GM12878 (cell line): ENCODE measurements at regions not wholly inside any gene's neighbourhood (a gene's known extent, or its start where the extent isn't known, plus 50 kb on each side); places are given as distances from the start of the nearest gene placed in this dataset.

Source experiments
- BCLAF1 ChIP-seq: fragments of 450-650 bp; IDR thresholded peaks from 2 replicates; pipeline ENCODE4 v1.6.1; 2017; ENCODE audit warnings: antibody characterized with exemption, mild to moderate bottlenecking, moderate library complexity
- FOXM1 ChIP-seq: IDR thresholded peaks from 2 replicates; pipeline ENCODE4 v1.6.1; 2012; ENCODE audit warnings: low read depth, mild to moderate bottlenecking, inconsistent platforms, low read length, moderate library complexity
- REST ChIP-seq: IDR thresholded peaks from 2 replicates; pipeline ENCODE4 v1.6.1; 2012; ENCODE audit warnings: mild to moderate bottlenecking, low read depth, low read length
- SIN3A ChIP-seq: IDR thresholded peaks from 2 replicates; pipeline ENCODE4 v1.6.1; 2012; ENCODE audit warnings: low read depth, low read length, improper control_type of control experiment
- TF ChIP-seq, protein P1 (sequence below): fragments of 450-650 bp; conservative IDR thresholded peaks from 2 replicates; pipeline ENCODE4 v1.6.1; 2017; ENCODE audit warnings: mild to moderate bottlenecking, moderate library complexity

DNA sequence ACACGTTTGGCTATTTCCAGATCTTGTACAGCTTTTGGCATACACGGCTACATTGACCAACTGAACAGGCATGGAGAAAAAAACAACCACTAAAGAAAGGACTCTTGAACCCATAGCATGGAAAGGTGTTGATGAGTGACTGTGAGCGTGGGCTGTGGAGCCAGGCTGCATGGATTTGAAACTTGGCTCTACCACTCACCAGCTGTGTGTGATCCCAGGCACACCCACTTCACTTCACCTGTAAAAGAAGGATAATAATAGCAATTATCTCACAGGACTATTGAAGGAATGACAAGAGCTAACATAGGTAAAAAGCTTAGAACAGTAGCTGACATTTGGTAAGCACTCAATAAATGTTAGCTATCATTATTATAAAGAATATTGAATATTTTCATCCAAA, 301.7 kb upstream of the CPEB2 start:
- no peak for TF ChIP-seq BCLAF1
- no peak for TF ChIP-seq REST
- no peak for TF ChIP-seq FOXM1
- TF ChIP-seq, protein P1, sequence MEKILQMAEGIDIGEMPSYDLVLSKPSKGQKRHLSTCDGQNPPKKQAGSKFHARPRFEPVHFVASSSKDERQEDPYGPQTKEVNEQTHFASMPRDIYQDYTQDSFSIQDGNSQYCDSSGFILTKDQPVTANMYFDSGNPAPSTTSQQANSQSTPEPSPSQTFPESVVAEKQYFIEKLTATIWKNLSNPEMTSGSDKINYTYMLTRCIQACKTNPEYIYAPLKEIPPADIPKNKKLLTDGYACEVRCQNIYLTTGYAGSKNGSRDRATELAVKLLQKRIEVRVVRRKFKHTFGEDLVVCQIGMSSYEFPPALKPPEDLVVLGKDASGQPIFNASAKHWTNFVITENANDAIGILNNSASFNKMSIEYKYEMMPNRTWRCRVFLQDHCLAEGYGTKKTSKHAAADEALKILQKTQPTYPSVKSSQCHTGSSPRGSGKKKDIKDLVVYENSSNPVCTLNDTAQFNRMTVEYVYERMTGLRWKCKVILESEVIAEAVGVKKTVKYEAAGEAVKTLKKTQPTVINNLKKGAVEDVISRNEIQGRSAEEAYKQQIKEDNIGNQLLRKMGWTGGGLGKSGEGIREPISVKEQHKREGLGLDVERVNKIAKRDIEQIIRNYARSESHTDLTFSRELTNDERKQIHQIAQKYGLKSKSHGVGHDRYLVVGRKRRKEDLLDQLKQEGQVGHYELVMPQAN: no peak
- no peak for TF ChIP-seq SIN3A
